HL-60 (cell line): ENCODE measurements at regions not wholly inside any gene's neighbourhood (a gene's known extent, or its start where the extent isn't known, plus 50 kb on each side); places are given as distances from the start of the nearest gene placed in this dataset.

Experiments
- DNase-seq, 2 experiments: peaks; one replicate each; pipeline ENCODE4 v3.0.0-alpha.2; 2010 to 2020; ENCODE audit warnings: low read depth in 1 of 2, low spot score in 1 of 2
- H3K27ac ChIP-seq: fragments of 250-450 bp; sonication (Bioruptor Pico); replicated peaks from 2 replicates; pipeline ENCODE4 v1.5.1; 2020; ENCODE audit warnings: mild to moderate bottlenecking, moderate library complexity
- H3K27me3 ChIP-seq: fragments of 250-450 bp; sonication (Bioruptor Pico); 2 replicates; pipeline ENCODE4 v1.5.1; 2021; ENCODE audit warnings: mild to moderate bottlenecking, moderate library complexity; ENCODE audit not compliant: insufficient read depth, poor library complexity, severe bottlenecking
- H3K4me3 ChIP-seq: replicated peaks from 2 replicates; pipeline ENCODE4 v1.5.1; 2011; ENCODE audit warnings: mild to moderate bottlenecking, control low read depth, low read length; ENCODE audit not compliant: insufficient read depth
- CTCF ChIP-seq: IDR thresholded peaks from one replicate; pipeline ENCODE4 v1.5.1; 2011; ENCODE audit warnings: low read length, control low read depth, inconsistent platforms; ENCODE audit not compliant: insufficient read depth
- GABPA ChIP-seq: IDR thresholded peaks from 2 replicates; pipeline ENCODE4 v1.6.1; 2012; ENCODE audit warnings: low read depth
- POLR2AphosphoS5 ChIP-seq: IDR thresholded peaks from 2 replicates; pipeline ENCODE4 v1.6.1; 2012; ENCODE audit warnings: low read depth
- REST ChIP-seq: IDR thresholded peaks from 2 replicates; pipeline ENCODE4 v1.6.1; 2012; ENCODE audit warnings: low read depth; ENCODE audit not compliant: insufficient replicate concordance
- SPI1 ChIP-seq: IDR thresholded peaks from 2 replicates; pipeline ENCODE4 v1.6.1; 2012; ENCODE audit warnings: low read depth, mild to moderate bottlenecking, borderline replicate concordance

GRCh38 chr2:203606051-203606450 is 71.0 kb upstream of the RAPH1 start:
- Histone ChIP-seq H3K27ac (no peak overlapping the region), H3K27me3 (no peaks in the 10 kb centered on the region), H3K4me3 (no peak overlapping the region)
- DNase-seq: no peak
- TF ChIP-seq SPI1: no peak

GRCh38 chr2:203610558-203610957 is 75.5 kb upstream of the RAPH1 start:
- TF ChIP-seq POLR2AphosphoS5 (no peak), GABPA (no peak)
- Histone ChIP-seq H3K27me3 (no peaks in the 10 kb centered on the region), H3K4me3 (no peak overlapping the region), H3K27ac (no peak overlapping the region)
- no peak for DNase-seq

GRCh38 chr2:203612246-203612645 is 77.1 kb upstream of the RAPH1 start:
- H3K27ac ChIP-seq: no peak overlapping the region
- no peaks in the 10 kb centered on the region for H3K27me3 ChIP-seq
- no peak for DNase-seq
- H3K4me3 ChIP-seq: no peak overlapping the region
- no peak for TF ChIP-seq REST
- TF ChIP-seq SPI1: no peak

GRCh38 chr2:203619267-203619878 is 84.3 kb upstream of the RAPH1 start:
- no peaks in the 10 kb centered on the region for H3K27me3 ChIP-seq
- H3K4me3 ChIP-seq: no peak overlapping the region
- H3K27ac ChIP-seq: no peak overlapping the region
- TF ChIP-seq REST: no peak
- TF ChIP-seq GABPA: no peak
- TF ChIP-seq CTCF: no peak
- TF ChIP-seq SPI1: no peak
- TF ChIP-seq POLR2AphosphoS5: no peak
- no peak for DNase-seq

GRCh38 chr2:203621981-203622515 is 84.4 kb upstream of the CD28 start:
- Histone ChIP-seq H3K27ac (no peak overlapping the region), H3K4me3 (no peak overlapping the region), H3K27me3 (peaks cover 6% of the 10 kb centered on the region)
- no peak for DNase-seq
- TF ChIP-seq POLR2AphosphoS5 (no peak), REST (no peak), SPI1 (no peak), CTCF (no peak)
